ENCODE measurements at regions not wholly inside any gene's neighbourhood (a gene's known extent, or its start where the extent isn't known, plus 50 kb on each side); places are given as distances from the start of the nearest gene placed in this dataset.

- H3K79me2 ChIP-seq (ENCODE audit: insufficient read depth, low read length): no peaks in the 10 kb centered on the region
- H3K9me3 ChIP-seq (ENCODE audit: insufficient read depth, low read depth, low read length): 0 out of 2 replicates have a peak, but pooled peaks cover 4% of the 10 kb centered on the region
These were observed 107.1 kb downstream of the ABHD5 start for GRCh38 chr3:43797794-43798193.

GRCh38 chr3:43810797-43811196 lies 120.1 kb downstream of the ABHD5 start:
- no peak for TF ChIP-seq CTCF (conservative IDR thresholded peaks at IDR 0.05; ENCODE audit: low read length)
- TF ChIP-seq EZH2phosphoT487 (IDR thresholded peaks at IDR 0.05; ENCODE audit: borderline replicate concordance): no peak
- H3K27me3 ChIP-seq (ENCODE audit: insufficient read depth, low read length, poor library complexity, severe bottlenecking): no peaks in the 10 kb centered on the region
- no peaks in the 10 kb centered on the region for H4K20me1 ChIP-seq (ENCODE audit: insufficient read depth, low read length, poor library complexity, severe bottlenecking)

More at GRCh38 chr3:43797794-43798193, 107.1 kb downstream of the ABHD5 start:
- no peak overlapping the region for H3K4me2 ChIP-seq (ENCODE audit: low read depth, low read length, poor library complexity, severe bottlenecking)
- H3K9me2 ChIP-seq (replicated peaks; ENCODE audit: low read depth, low read length): no peaks in the 10 kb centered on the region
- TF ChIP-seq EZH2phosphoT487 (IDR thresholded peaks at IDR 0.05; ENCODE audit: borderline replicate concordance) (no peak), CTCF (conservative IDR thresholded peaks at IDR 0.05; ENCODE audit: low read length) (no peak)
- no peak overlapping the region for H2AFZ ChIP-seq (ENCODE audit: low read length)
- H4K20me1 ChIP-seq (ENCODE audit: insufficient read depth, low read length, poor library complexity, severe bottlenecking): no peaks in the 10 kb centered on the region
- H3K4me3 ChIP-seq (ENCODE audit: low read length, poor library complexity, severe bottlenecking): no peak overlapping the region
- H3K4me1 ChIP-seq (ENCODE audit: insufficient read depth, low read length, poor library complexity, severe bottlenecking): peaks cover 5% of the 10 kb centered on the region
- H3F3A ChIP-seq (ENCODE audit: low read depth): no peaks in the 10 kb centered on the region
- H3K27me3 ChIP-seq (ENCODE audit: insufficient read depth, low read length, poor library complexity, severe bottlenecking): no peaks in the 10 kb centered on the region
- no peak overlapping the region for H3K9ac ChIP-seq (ENCODE audit: low read depth, low read length, poor library complexity, severe bottlenecking)
- H3K36me3 ChIP-seq (ENCODE audit: insufficient read depth, low read length): no peaks in the 10 kb centered on the region

GRCh38 chr3:43814461-43814860 lies 123.7 kb downstream of the ABHD5 start:
- H3K4me2 ChIP-seq (ENCODE audit: low read depth, low read length, poor library complexity, severe bottlenecking): no peak overlapping the region
- TF ChIP-seq CTCF (conservative IDR thresholded peaks at IDR 0.05; ENCODE audit: low read length) (no peak), EZH2phosphoT487 (IDR thresholded peaks at IDR 0.05; ENCODE audit: borderline replicate concordance) (no peak)
- H3K4me3 ChIP-seq (ENCODE audit: low read length, poor library complexity, severe bottlenecking): no peak overlapping the region
- H3F3A ChIP-seq (ENCODE audit: low read depth): no peaks in the 10 kb centered on the region
- H3K9me2 ChIP-seq (replicated peaks; ENCODE audit: low read depth, low read length): no peaks in the 10 kb centered on the region
- no peak overlapping the region for H2AFZ ChIP-seq (ENCODE audit: low read length)
- H3K27me3 ChIP-seq (ENCODE audit: insufficient read depth, low read length, poor library complexity, severe bottlenecking): no peaks in the 10 kb centered on the region
- H3K9ac ChIP-seq (ENCODE audit: low read depth, low read length, poor library complexity, severe bottlenecking): no peak overlapping the region
- H3K4me1 ChIP-seq (ENCODE audit: insufficient read depth, low read length, poor library complexity, severe bottlenecking): peaks cover 4% of the 10 kb centered on the region
- H4K20me1 ChIP-seq (ENCODE audit: insufficient read depth, low read length, poor library complexity, severe bottlenecking): no peaks in the 10 kb centered on the region
- H3K9me3 ChIP-seq (ENCODE audit: insufficient read depth, low read depth, low read length): no peaks in the 10 kb centered on the region
- no peaks in the 10 kb centered on the region for H3K79me2 ChIP-seq (ENCODE audit: insufficient read depth, low read length)
- no peaks in the 10 kb centered on the region for H3K36me3 ChIP-seq (ENCODE audit: insufficient read depth, low read length)

More at GRCh38 chr3:43810797-43811196, 120.1 kb downstream of the ABHD5 start:
- Histone ChIP-seq H3K9ac (ENCODE audit: low read depth, low read length, poor library complexity, severe bottlenecking) (no peak overlapping the region), H2AFZ (ENCODE audit: low read length) (no peak overlapping the region), H3F3A (ENCODE audit: low read depth) (no peaks in the 10 kb centered on the region), H3K4me1 (ENCODE audit: insufficient read depth, low read length, poor library complexity, severe bottlenecking) (no peaks in the 10 kb centered on the region), H3K79me2 (ENCODE audit: insufficient read depth, low read length) (no peaks in the 10 kb centered on the region), H3K4me3 (ENCODE audit: low read length, poor library complexity, severe bottlenecking) (no peak overlapping the region), H3K4me2 (ENCODE audit: low read depth, low read length, poor library complexity, severe bottlenecking) (no peak overlapping the region), H3K9me2 (replicated peaks; ENCODE audit: low read depth, low read length) (no peaks in the 10 kb centered on the region), H3K9me3 (ENCODE audit: insufficient read depth, low read depth, low read length) (no peaks in the 10 kb centered on the region), H3K36me3 (ENCODE audit: insufficient read depth, low read length) (no peaks in the 10 kb centered on the region)

All from Loucy (cell line).